ENCODE measurements at regions not wholly inside any gene's neighbourhood (a gene's known extent, or its start where the extent isn't known, plus 50 kb on each side); places are given as distances from the start of the nearest gene placed in this dataset.

DNA sequence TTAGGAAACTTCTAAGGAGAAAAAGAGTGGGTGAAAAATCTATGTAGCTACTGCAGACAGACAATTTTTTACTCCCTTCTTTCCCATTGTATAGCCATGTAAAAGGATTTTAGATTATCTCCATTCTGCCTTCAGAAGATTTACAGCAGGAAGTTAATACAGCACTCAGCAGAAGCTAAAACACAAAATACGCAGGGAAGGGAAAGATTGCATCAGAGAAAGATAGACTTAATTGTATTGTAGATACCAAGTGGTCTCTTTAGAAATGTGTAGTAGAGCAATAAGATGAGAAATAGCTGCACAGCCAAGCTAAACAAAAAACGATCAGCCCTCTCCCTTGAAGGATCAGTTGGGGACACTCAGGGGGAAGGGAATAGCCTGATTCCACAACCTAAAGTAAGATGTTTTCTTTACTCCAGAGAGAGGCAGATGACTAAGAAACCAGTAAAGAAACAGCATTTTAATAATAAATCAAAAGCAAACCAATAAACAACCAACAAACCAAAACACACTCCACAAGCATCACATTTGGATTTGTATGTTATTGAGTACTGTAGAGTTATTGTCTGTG, 236.7 kb upstream of the SLITRK1 start:
- POLR2A ChIA-PET: no interaction called here
- no peak for DNase-seq (ENCODE audit: low read depth, low spot score)
- no peak overlapping the region for H3K27ac ChIP-seq (ENCODE audit: low read depth, low read length)
- TF ChIP-seq, protein P1, sequence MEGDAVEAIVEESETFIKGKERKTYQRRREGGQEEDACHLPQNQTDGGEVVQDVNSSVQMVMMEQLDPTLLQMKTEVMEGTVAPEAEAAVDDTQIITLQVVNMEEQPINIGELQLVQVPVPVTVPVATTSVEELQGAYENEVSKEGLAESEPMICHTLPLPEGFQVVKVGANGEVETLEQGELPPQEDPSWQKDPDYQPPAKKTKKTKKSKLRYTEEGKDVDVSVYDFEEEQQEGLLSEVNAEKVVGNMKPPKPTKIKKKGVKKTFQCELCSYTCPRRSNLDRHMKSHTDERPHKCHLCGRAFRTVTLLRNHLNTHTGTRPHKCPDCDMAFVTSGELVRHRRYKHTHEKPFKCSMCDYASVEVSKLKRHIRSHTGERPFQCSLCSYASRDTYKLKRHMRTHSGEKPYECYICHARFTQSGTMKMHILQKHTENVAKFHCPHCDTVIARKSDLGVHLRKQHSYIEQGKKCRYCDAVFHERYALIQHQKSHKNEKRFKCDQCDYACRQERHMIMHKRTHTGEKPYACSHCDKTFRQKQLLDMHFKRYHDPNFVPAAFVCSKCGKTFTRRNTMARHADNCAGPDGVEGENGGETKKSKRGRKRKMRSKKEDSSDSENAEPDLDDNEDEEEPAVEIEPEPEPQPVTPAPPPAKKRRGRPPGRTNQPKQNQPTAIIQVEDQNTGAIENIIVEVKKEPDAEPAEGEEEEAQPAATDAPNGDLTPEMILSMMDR (IDR thresholded peaks at IDR 0.05; ENCODE audit: low read depth, low read length): no peak
- no peaks in the 10 kb centered on the region for H3K27me3 ChIP-seq (ENCODE audit: control insufficient read depth, insufficient read depth, low read length)
- CTCF ChIA-PET: no interaction called here
- no peaks in the 10 kb centered on the region for H3K9me3 ChIP-seq (ENCODE audit: control insufficient read depth, insufficient read depth, low read length)
- no peak overlapping the region for H3K4me3 ChIP-seq (ENCODE audit: low read depth, low read length)

DNA sequence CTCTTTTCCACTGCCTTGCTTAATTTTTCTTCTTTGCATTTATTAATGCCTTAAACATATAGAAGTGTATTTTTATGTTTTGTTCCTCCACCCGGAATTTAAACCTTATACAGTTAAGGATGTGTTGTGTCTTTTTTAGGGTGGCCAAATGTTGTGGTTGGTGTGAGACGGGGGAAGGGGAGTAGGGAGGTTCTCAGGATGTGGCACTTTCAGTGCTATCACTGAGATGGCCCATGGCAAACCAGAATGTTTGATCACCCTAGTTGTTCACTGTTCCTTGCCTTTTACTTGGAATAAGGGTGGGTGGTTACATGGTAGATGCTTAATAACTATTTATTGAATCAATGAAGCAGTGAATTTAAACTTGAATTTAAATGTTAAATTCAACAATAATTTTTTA, 216.0 kb upstream of the SLITRK1 start:
- TF ChIP-seq, protein P1 (IDR thresholded peaks at IDR 0.05; ENCODE audit: low read depth, low read length): no peak
- no peak overlapping the region for H3K27ac ChIP-seq (ENCODE audit: low read depth, low read length)
- H3K27me3 ChIP-seq (ENCODE audit: control insufficient read depth, insufficient read depth, low read length): no peaks in the 10 kb centered on the region
- no peaks in the 10 kb centered on the region for H3K9me3 ChIP-seq (ENCODE audit: control insufficient read depth, insufficient read depth, low read length)
- ChIA-PET CTCF (no interaction called here), POLR2A (no interaction called here)
- DNase-seq (ENCODE audit: low read depth, low spot score): no peak
- no peak overlapping the region for H3K4me3 ChIP-seq (ENCODE audit: low read depth, low read length)

DNA sequence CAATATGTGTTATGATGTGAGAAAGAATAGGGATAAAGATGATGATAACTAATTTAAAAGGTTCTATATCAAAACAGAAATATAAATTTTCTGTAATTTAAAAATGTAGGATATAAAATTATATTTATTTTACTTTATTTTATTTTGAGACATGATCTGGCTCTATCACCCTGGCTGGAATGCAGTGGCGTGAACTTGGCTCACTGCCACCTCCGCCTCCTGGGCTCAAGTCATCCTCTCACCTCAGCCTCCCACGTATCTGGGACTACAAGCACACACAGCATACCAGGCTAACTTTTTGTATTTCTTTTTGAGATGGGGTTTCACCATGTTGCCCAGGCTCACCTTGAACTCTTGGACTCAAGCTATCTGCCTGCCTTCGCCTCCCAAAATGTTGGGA, 214.9 kb upstream of the SLITRK1 start:
- TF ChIP-seq, protein P1 (IDR thresholded peaks at IDR 0.05; ENCODE audit: low read depth, low read length): no peak
- Histone ChIP-seq H3K9me3 (ENCODE audit: control insufficient read depth, insufficient read depth, low read length) (no peaks in the 10 kb centered on the region), H3K27me3 (ENCODE audit: control insufficient read depth, insufficient read depth, low read length) (no peaks in the 10 kb centered on the region), H3K27ac (ENCODE audit: low read depth, low read length) (no peak overlapping the region), H3K4me3 (ENCODE audit: low read depth, low read length) (no peak overlapping the region)
- no peak for DNase-seq (ENCODE audit: low read depth, low spot score)
- ChIA-PET CTCF (no interaction called here), POLR2A (no interaction called here)

DNA sequence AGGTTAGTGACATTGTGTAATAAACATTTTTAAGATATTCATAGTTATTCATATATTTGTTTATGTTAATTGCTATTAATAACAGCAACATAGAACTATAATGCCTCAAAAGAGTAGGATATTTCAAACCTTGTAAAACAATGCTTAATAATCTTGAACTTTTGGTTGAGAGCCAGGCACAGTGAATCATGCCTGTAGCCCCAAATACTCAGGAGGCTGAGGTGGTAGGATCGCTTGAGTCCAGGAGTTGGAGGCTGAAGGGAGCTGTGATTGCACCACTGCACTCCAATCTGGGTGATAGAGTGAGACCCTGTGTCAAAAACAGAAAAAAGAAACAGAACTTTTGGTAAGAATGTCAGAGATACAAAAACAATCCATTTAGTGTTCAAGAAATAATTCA, 213.9 kb upstream of the SLITRK1 start:
- ChIA-PET POLR2A (no interaction called here), CTCF (no interaction called here)
- Histone ChIP-seq H3K27me3 (ENCODE audit: control insufficient read depth, insufficient read depth, low read length) (no peaks in the 10 kb centered on the region), H3K9me3 (ENCODE audit: control insufficient read depth, insufficient read depth, low read length) (no peaks in the 10 kb centered on the region), H3K4me3 (ENCODE audit: low read depth, low read length) (no peak overlapping the region), H3K27ac (ENCODE audit: low read depth, low read length) (no peak overlapping the region)
- no peak for DNase-seq (ENCODE audit: low read depth, low spot score)
- TF ChIP-seq, protein P1 (IDR thresholded peaks at IDR 0.05; ENCODE audit: low read depth, low read length): no peak

DNA sequence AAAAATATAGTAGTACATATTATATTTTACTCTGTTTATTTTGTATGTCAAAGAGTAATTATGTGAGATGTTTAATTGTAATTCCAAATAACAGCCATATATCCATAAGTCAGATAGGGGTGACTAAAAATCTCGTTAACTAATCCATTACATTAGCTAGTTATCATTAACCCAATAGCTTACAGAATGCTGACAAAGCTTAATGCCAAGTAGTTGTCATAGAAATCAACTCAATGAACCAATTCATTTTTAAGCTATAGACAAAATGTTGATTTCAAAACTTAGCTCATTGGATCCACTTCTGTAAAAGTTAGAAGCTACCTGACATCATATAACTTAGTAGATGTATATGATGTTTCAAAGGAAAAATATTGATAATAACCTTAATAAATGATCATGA, 206.7 kb upstream of the SLITRK1 start:
- H3K4me3 ChIP-seq (ENCODE audit: low read depth, low read length): no peak overlapping the region
- ChIA-PET CTCF (no interaction called here), POLR2A (no interaction called here)
- no peaks in the 10 kb centered on the region for H3K27me3 ChIP-seq (ENCODE audit: control insufficient read depth, insufficient read depth, low read length)
- TF ChIP-seq, protein P1 (IDR thresholded peaks at IDR 0.05; ENCODE audit: low read depth, low read length): no peak
- peaks cover 6% of the 10 kb centered on the region; the same call in 1 of the 2 replicates for H3K9me3 ChIP-seq (ENCODE audit: control insufficient read depth, insufficient read depth, low read length)
- DNase-seq (ENCODE audit: low read depth, low spot score): no peak
- no peak overlapping the region for H3K27ac ChIP-seq (ENCODE audit: low read depth, low read length)
